ENCODE measurements at regions not wholly inside any gene's neighbourhood (a gene's known extent, or its start where the extent isn't known, plus 50 kb on each side); places are given as distances from the start of the nearest gene placed in this dataset.
A peak's percentile ranks its signal among the peaks of the same experiment; 100 is the strongest.

DNA sequence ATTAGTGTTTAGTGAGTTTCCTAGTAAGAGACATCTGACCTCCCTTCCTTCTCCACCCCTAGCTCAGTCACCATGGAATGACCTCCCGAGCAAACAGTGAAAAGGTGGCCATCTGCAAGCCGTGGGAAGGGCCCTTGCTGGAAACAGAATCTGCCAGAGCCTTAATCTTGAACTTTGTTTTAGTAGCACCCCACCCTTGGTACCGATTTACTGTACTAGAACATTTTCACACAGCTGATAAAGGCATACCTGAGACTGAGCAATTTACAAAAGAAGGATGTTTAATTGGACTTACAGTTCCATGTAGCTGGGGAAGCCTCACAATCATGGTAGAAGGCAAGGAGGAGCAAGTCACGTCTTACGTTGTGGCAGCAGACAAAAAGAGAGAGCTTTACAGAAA, 655.8 kb downstream of the TSN start:
- DNase-seq (ENCODE audit: extremely low spot score), result no peak
- no peak overlapping the region for H3K4me3 ChIP-seq (ENCODE audit: low read depth, low read length)
- H3K4me1 ChIP-seq (ENCODE audit: insufficient read depth), result no peaks in the 10 kb centered on the region
- H3K27ac ChIP-seq (ENCODE audit: low read depth), result no peak overlapping the region
- H3K36me3 ChIP-seq (ENCODE audit: insufficient read depth), result no peaks in the 10 kb centered on the region
- 74% methylated on average over 5 of the region's 5 CpGs for WGBS

- H3K4me1 ChIP-seq (ENCODE audit: insufficient read depth), result no peaks in the 10 kb centered on the region
- no peaks in the 10 kb centered on the region for H3K36me3 ChIP-seq (ENCODE audit: insufficient read depth)
- DNase-seq (ENCODE audit: extremely low spot score), result no peak
- 70% methylated on average over 6 of the region's 6 CpGs for WGBS
- no peak overlapping the region for H3K27ac ChIP-seq (ENCODE audit: low read depth)
- H3K4me3 ChIP-seq (ENCODE audit: low read depth, low read length), result no peak overlapping the region
These were observed 656.9 kb downstream of the TSN start for GRCh38 chr2:122412360-122412759.

DNA sequence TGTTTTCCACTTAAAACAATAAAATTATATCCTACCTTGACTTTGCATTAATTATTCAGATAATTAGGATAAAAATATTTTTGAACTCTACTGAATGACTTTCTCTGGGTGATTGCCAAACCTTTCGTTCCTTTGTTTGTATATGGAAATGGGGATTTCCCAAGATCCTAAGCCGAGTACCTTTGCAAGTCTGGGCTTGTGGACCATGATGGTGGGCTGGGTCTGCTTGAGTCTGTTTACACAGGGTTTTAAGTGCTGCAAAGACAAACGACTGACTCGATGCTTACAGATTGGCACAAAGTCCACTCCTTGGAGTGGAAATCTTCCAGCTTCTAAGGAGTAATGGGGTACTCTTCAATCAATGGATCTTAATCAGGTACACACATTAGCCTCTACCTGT, 659.5 kb downstream of the TSN start:
- 34% methylated on average over 4 of the region's 4 CpGs for WGBS
- no peak overlapping the region for H3K4me3 ChIP-seq (ENCODE audit: low read depth, low read length)
- DNase-seq (ENCODE audit: extremely low spot score), result no peak

GRCh38 chr2:122417114-122417513, 661.7 kb downstream of the TSN start:
- no peak overlapping the region for H3K27ac ChIP-seq (ENCODE audit: low read depth)
- H3K36me3 ChIP-seq (ENCODE audit: insufficient read depth), result no peaks in the 10 kb centered on the region
- H3K4me1 ChIP-seq (ENCODE audit: insufficient read depth), result no peaks in the 10 kb centered on the region
- DNase-seq (ENCODE audit: extremely low spot score), result no peak
- WGBS, result 87% methylated on average over 1 of the region's 1 CpG
- no peak overlapping the region for H3K4me3 ChIP-seq (ENCODE audit: low read depth, low read length)

More for the DNA sequence above, 659.5 kb downstream of the TSN start:
- Histone ChIP-seq H3K4me1 (ENCODE audit: insufficient read depth) (no peaks in the 10 kb centered on the region), H3K27ac (ENCODE audit: low read depth) (no peak overlapping the region), H3K36me3 (ENCODE audit: insufficient read depth) (no peaks in the 10 kb centered on the region)

- H3K27ac ChIP-seq (ENCODE audit: low read depth), result no peak overlapping the region
- no peaks in the 10 kb centered on the region for H3K4me1 ChIP-seq (ENCODE audit: insufficient read depth)
- no peak overlapping the region for H3K4me3 ChIP-seq (ENCODE audit: low read depth, low read length)
- no peaks in the 10 kb centered on the region for H3K36me3 ChIP-seq (ENCODE audit: insufficient read depth)
- no peak for DNase-seq (ENCODE audit: extremely low spot score)
These were observed 666.3 kb downstream of the TSN start for GRCh38 chr2:122421775-122422174.

- no peak overlapping the region for H3K27ac ChIP-seq (ENCODE audit: low read depth)
- no peak for DNase-seq (ENCODE audit: extremely low spot score)
- 67% methylated on average over 7 of the region's 7 CpGs for WGBS
- H3K36me3 ChIP-seq (ENCODE audit: insufficient read depth), result no peaks in the 10 kb centered on the region
- no peak overlapping the region for H3K4me3 ChIP-seq (ENCODE audit: low read depth, low read length)
- H3K4me1 ChIP-seq (ENCODE audit: insufficient read depth), result no peaks in the 10 kb centered on the region
These were observed 667.0 kb downstream of the TSN start for GRCh38 chr2:122422384-122422991.

- DNase-seq (ENCODE audit: extremely low spot score), result no peak
- H3K4me1 ChIP-seq (ENCODE audit: insufficient read depth), result no peaks in the 10 kb centered on the region
- no peak overlapping the region for H3K27ac ChIP-seq (ENCODE audit: low read depth)
- no peaks in the 10 kb centered on the region for H3K36me3 ChIP-seq (ENCODE audit: insufficient read depth)
- 86% methylated on average over 4 of the region's 4 CpGs for WGBS
- no peak overlapping the region for H3K4me3 ChIP-seq (ENCODE audit: low read depth, low read length)
These were observed 668.5 kb downstream of the TSN start for GRCh38 chr2:122423934-122424333.

- H3K4me1 ChIP-seq (ENCODE audit: insufficient read depth), result no peaks in the 10 kb centered on the region
- DNase-seq (ENCODE audit: extremely low spot score), result no peak
- H3K4me3 ChIP-seq (ENCODE audit: low read depth, low read length), result no peak overlapping the region
- no peaks in the 10 kb centered on the region for H3K36me3 ChIP-seq (ENCODE audit: insufficient read depth)
- 70% methylated on average over 8 of the region's 8 CpGs for WGBS
- H3K27ac ChIP-seq (ENCODE audit: low read depth), result no peak overlapping the region
These were observed 677.8 kb downstream of the TSN start for GRCh38 chr2:122433123-122433754.

- no peak for DNase-seq (ENCODE audit: extremely low spot score)
- Histone ChIP-seq H3K27ac (ENCODE audit: low read depth) (no peak overlapping the region), H3K4me3 (ENCODE audit: low read depth, low read length) (no peak overlapping the region), H3K4me1 (ENCODE audit: insufficient read depth) (no peaks in the 10 kb centered on the region), H3K36me3 (ENCODE audit: insufficient read depth) (no peaks in the 10 kb centered on the region)
- WGBS, result 96% methylated on average over 1 of the region's 1 CpG
These were observed 689.6 kb downstream of the TSN start for GRCh38 chr2:122445003-122445402.

GRCh38 chr2:122446761-122447160, 691.3 kb downstream of the TSN start:
- H3K27ac ChIP-seq (ENCODE audit: low read depth), result no peak overlapping the region
- 65% methylated on average over 4 of the region's 4 CpGs for WGBS
- no peak overlapping the region for H3K4me3 ChIP-seq (ENCODE audit: low read depth, low read length)
- no peak for DNase-seq (ENCODE audit: extremely low spot score)
- H3K36me3 ChIP-seq (ENCODE audit: insufficient read depth), result no peaks in the 10 kb centered on the region
- H3K4me1 ChIP-seq (ENCODE audit: insufficient read depth), result no peaks in the 10 kb centered on the region

GRCh38 chr2:122447237-122447636, 691.8 kb downstream of the TSN start:
- Histone ChIP-seq H3K36me3 (ENCODE audit: insufficient read depth) (no peaks in the 10 kb centered on the region), H3K4me1 (ENCODE audit: insufficient read depth) (no peaks in the 10 kb centered on the region), H3K4me3 (ENCODE audit: low read depth, low read length) (no peak overlapping the region), H3K27ac (ENCODE audit: low read depth) (no peak overlapping the region)
- 96% methylated on average over 2 of the region's 2 CpGs for WGBS
- DNase-seq (ENCODE audit: extremely low spot score), result no peak

- Histone ChIP-seq H3K4me1 (ENCODE audit: insufficient read depth) (no peaks in the 10 kb centered on the region), H3K27ac (ENCODE audit: low read depth) (no peak overlapping the region), H3K36me3 (ENCODE audit: insufficient read depth) (no peaks in the 10 kb centered on the region), H3K4me3 (ENCODE audit: low read depth, low read length) (no peak overlapping the region)
- 70% methylated on average over 4 of the region's 4 CpGs for WGBS
- no peak for DNase-seq (ENCODE audit: extremely low spot score)
These were observed 695.6 kb downstream of the TSN start for GRCh38 chr2:122451040-122451439.

DNA sequence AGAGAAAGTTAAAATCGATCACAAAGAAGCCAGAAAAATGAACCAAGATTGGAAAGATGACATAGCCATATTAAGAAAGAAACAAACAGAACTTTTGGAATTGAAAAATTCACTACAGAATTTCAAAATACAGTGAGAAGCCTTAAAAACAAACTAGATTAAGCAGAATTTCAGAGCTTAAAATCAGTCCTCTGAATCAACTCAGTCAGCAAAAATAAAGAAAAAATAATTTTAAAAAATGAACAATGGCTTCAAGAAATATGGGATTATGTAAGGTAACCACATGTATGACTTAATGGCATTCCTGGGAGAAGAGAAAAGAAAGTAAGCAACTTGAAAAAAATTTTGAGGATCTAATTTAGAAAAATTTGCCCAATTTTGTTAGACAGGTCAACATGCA, 696.2 kb downstream of the TSN start:
- DNase-seq (ENCODE audit: extremely low spot score), result no peak
- no peak overlapping the region for H3K27ac ChIP-seq (ENCODE audit: low read depth)
- H3K4me1 ChIP-seq (ENCODE audit: insufficient read depth), result no peaks in the 10 kb centered on the region
- 79% methylated on average over 1 of the region's 1 CpG for WGBS
- H3K36me3 ChIP-seq (ENCODE audit: insufficient read depth), result no peaks in the 10 kb centered on the region
- H3K4me3 ChIP-seq (ENCODE audit: low read depth, low read length), result no peak overlapping the region

GRCh38 chr2:122469147-122469546, 713.7 kb downstream of the TSN start:
- Histone ChIP-seq H3K4me3 (ENCODE audit: low read depth, low read length) (no peak overlapping the region), H3K36me3 (ENCODE audit: insufficient read depth) (no peaks in the 10 kb centered on the region), H3K4me1 (ENCODE audit: insufficient read depth) (no peaks in the 10 kb centered on the region), H3K27ac (ENCODE audit: low read depth) (no peak overlapping the region)
- 48% methylated on average over 5 of the region's 5 CpGs for WGBS
- no peak for DNase-seq (ENCODE audit: extremely low spot score)

DNA sequence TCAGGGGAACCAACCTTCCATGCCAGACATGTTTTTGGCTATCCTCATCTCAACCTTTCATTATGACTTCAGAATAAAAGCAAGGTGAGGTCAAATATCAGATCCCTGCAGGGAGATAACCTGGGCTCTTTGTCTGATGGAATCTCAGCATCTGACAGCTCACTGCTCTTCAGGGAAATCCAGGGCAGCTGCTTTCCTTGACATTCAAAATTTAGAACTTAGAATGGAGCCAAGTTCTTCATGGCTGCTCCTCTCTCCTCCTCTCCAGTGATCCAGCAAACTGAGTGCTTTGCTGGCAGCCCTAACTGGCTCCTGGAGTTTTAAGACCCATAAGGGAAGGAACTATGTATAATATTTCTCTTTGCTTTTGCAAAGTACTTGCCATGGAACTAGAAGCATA, 716.3 kb downstream of the TSN start:
- DNase-seq (ENCODE audit: extremely low spot score), result peak; percentile 54
- Histone ChIP-seq H3K4me3 (ENCODE audit: low read depth, low read length) (no peak overlapping the region), H3K36me3 (ENCODE audit: insufficient read depth) (no peaks in the 10 kb centered on the region), H3K4me1 (ENCODE audit: insufficient read depth) (no peaks in the 10 kb centered on the region), H3K27ac (ENCODE audit: low read depth) (no peak overlapping the region)

Measured in urinary bladder (tissue), 3 donors.